Neuron (in vitro differentiated cells): ENCODE measurements at regions not wholly inside any gene's neighbourhood (a gene's known extent, or its start where the extent isn't known, plus 50 kb on each side); places are given as distances from the start of the nearest gene placed in this dataset.

Experiments used
- H2AFZ ChIP-seq: one replicate; pipeline ENCODE4 v1.6.1; 2013; ENCODE audit warnings: low read depth, mild to moderate bottlenecking, inconsistent platforms, low read length, moderate library complexity
- H3K27me3 ChIP-seq: one replicate; pipeline ENCODE4 v1.6.1; 2013; ENCODE audit warnings: low read length; ENCODE audit not compliant: insufficient read depth
- H3K36me3 ChIP-seq: one replicate; pipeline ENCODE4 v1.6.1; 2013; ENCODE audit warnings: low read length; ENCODE audit not compliant: insufficient read depth
- H3K4me1 ChIP-seq: one replicate; pipeline ENCODE4 v1.6.1; 2013; ENCODE audit warnings: low read length; ENCODE audit not compliant: insufficient read depth
- H3K4me3 ChIP-seq: 2 replicates; pipeline ENCODE4 v1.5.1; 2013; ENCODE audit warnings: mild to moderate bottlenecking, low read length, moderate library complexity
- H3K9me3 ChIP-seq: one replicate; pipeline ENCODE4 v1.6.1; 2013; ENCODE audit warnings: low read length

GRCh38 chr13:54347531-54347930 lies 1318.9 kb downstream of the OLFM4 start:
- Histone ChIP-seq H3K4me1 (no peaks in the 10 kb centered on the region), H3K9me3 (no peaks in the 10 kb centered on the region), H3K4me3 (no peak overlapping the region), H3K36me3 (no peaks in the 10 kb centered on the region), H3K27me3 (no peaks in the 10 kb centered on the region), H2AFZ (no peak overlapping the region)

- peak overlapping the region; percentile 20 for H3K4me3 ChIP-seq
- no peaks in the 10 kb centered on the region for H3K27me3 ChIP-seq
- no peaks in the 10 kb centered on the region for H3K9me3 ChIP-seq
- peak overlapping the region; percentile 59 for H2AFZ ChIP-seq
- peaks cover 26% of the 10 kb centered on the region for H3K4me1 ChIP-seq
- H3K36me3 ChIP-seq, result no peaks in the 10 kb centered on the region
Measured at GRCh38 chr13:54356209-54356608, 1327.6 kb downstream of the OLFM4 start.

GRCh38 chr13:54356849-54357248 lies 1328.2 kb downstream of the OLFM4 start:
- Histone ChIP-seq H3K36me3 (no peaks in the 10 kb centered on the region), H3K4me3 (peak overlapping the region; percentile 20), H3K4me1 (peaks cover 26% of the 10 kb centered on the region), H3K9me3 (no peaks in the 10 kb centered on the region), H2AFZ (peak overlapping the region; percentile 59), H3K27me3 (no peaks in the 10 kb centered on the region)

GRCh38 chr13:54357284-54357933 lies 1328.8 kb downstream of the OLFM4 start:
- no peaks in the 10 kb centered on the region for H3K27me3 ChIP-seq
- peaks cover 26% of the 10 kb centered on the region for H3K4me1 ChIP-seq
- peak overlapping the region; percentile 20 for H3K4me3 ChIP-seq
- no peaks in the 10 kb centered on the region for H3K9me3 ChIP-seq
- no peaks in the 10 kb centered on the region for H3K36me3 ChIP-seq
- H2AFZ ChIP-seq, result peak overlapping the region; percentile 59

GRCh38 chr13:54361460-54361859 lies 1332.8 kb downstream of the OLFM4 start:
- H3K27me3 ChIP-seq, result no peaks in the 10 kb centered on the region

GRCh38 chr13:54366728-54367127 lies 1338.1 kb downstream of the OLFM4 start:
- H3K4me3 ChIP-seq, result no peak overlapping the region
- no peaks in the 10 kb centered on the region for H3K36me3 ChIP-seq
- no peaks in the 10 kb centered on the region for H3K9me3 ChIP-seq
- H3K27me3 ChIP-seq, result no peaks in the 10 kb centered on the region
- H2AFZ ChIP-seq, result no peak overlapping the region
- no peaks in the 10 kb centered on the region for H3K4me1 ChIP-seq

More at GRCh38 chr13:54361460-54361859, 1332.8 kb downstream of the OLFM4 start:
- H3K4me1 ChIP-seq, result peaks cover 15% of the 10 kb centered on the region
- no peaks in the 10 kb centered on the region for H3K36me3 ChIP-seq
- no peak overlapping the region for H2AFZ ChIP-seq
- no peaks in the 10 kb centered on the region for H3K9me3 ChIP-seq
- no peak overlapping the region for H3K4me3 ChIP-seq

GRCh38 chr13:54367639-54368271 lies 1339.1 kb downstream of the OLFM4 start:
- Histone ChIP-seq H3K4me1 (no peaks in the 10 kb centered on the region), H3K27me3 (no peaks in the 10 kb centered on the region), H3K9me3 (no peaks in the 10 kb centered on the region), H2AFZ (no peak overlapping the region), H3K36me3 (no peaks in the 10 kb centered on the region), H3K4me3 (no peak overlapping the region)

GRCh38 chr13:54368387-54368786 lies 1339.8 kb downstream of the OLFM4 start:
- Histone ChIP-seq H3K27me3 (no peaks in the 10 kb centered on the region), H3K4me3 (no peak overlapping the region), H3K9me3 (no peaks in the 10 kb centered on the region), H3K36me3 (no peaks in the 10 kb centered on the region), H3K4me1 (no peaks in the 10 kb centered on the region), H2AFZ (no peak overlapping the region)

- Histone ChIP-seq H3K4me1 (no peaks in the 10 kb centered on the region), H3K9me3 (no peaks in the 10 kb centered on the region), H3K27me3 (no peaks in the 10 kb centered on the region), H3K36me3 (no peaks in the 10 kb centered on the region), H3K4me3 (no peak overlapping the region), H2AFZ (no peak overlapping the region)
Measured at GRCh38 chr13:54373211-54373610, 1344.6 kb downstream of the OLFM4 start.

- Histone ChIP-seq H3K9me3 (no peaks in the 10 kb centered on the region), H3K4me1 (no peaks in the 10 kb centered on the region), H3K36me3 (no peaks in the 10 kb centered on the region), H3K4me3 (no peak overlapping the region), H2AFZ (no peak overlapping the region), H3K27me3 (no peaks in the 10 kb centered on the region)
Measured at GRCh38 chr13:54379461-54379860, 1350.8 kb downstream of the OLFM4 start.

- Histone ChIP-seq H3K4me1 (no peaks in the 10 kb centered on the region), H3K27me3 (no peaks in the 10 kb centered on the region), H3K9me3 (no peaks in the 10 kb centered on the region), H3K36me3 (no peaks in the 10 kb centered on the region), H3K4me3 (no peak overlapping the region), H2AFZ (no peak overlapping the region)
Measured at GRCh38 chr13:54383604-54384003, 1355.0 kb downstream of the OLFM4 start.

GRCh38 chr13:54387625-54388024 lies 1359.0 kb downstream of the OLFM4 start:
- Histone ChIP-seq H3K4me1 (no peaks in the 10 kb centered on the region), H3K36me3 (no peaks in the 10 kb centered on the region), H2AFZ (no peak overlapping the region), H3K4me3 (no peak overlapping the region), H3K27me3 (no peaks in the 10 kb centered on the region), H3K9me3 (no peaks in the 10 kb centered on the region)

GRCh38 chr13:54390841-54391240 lies 1362.2 kb downstream of the OLFM4 start:
- Histone ChIP-seq H3K9me3 (no peaks in the 10 kb centered on the region), H2AFZ (no peak overlapping the region), H3K4me3 (no peak overlapping the region), H3K36me3 (no peaks in the 10 kb centered on the region), H3K27me3 (no peaks in the 10 kb centered on the region), H3K4me1 (no peaks in the 10 kb centered on the region)
